Uterus (tissue), 2 donors: ENCODE measurements at regions not wholly inside any gene's neighbourhood (a gene's known extent, or its start where the extent isn't known, plus 50 kb on each side); places are given as distances from the start of the nearest gene placed in this dataset.

ENCODE experiments used
- POLR2A ChIP-seq, 2 donors: fragments of 450-650 bp; IDR thresholded peaks; one replicate each; pipeline ENCODE4 v1.6.1; 2016; ENCODE audit warnings: antibody characterized with exemption in 2 of 2, mild to moderate bottlenecking in 1 of 2, moderate library complexity in 1 of 2
- TF ChIP-seq, protein P1 (sequence below), 4 experiments: fragments of 200-600 bp in 2 of 4; fragments of 450-650 bp in 2 of 4; sonication (generic) in 2 of 4; IDR thresholded peaks; one replicate each; pipeline ENCODE4 v1.5.1; 2016 to 2019; ENCODE audit warnings: antibody characterized with exemption in 4 of 4, mild to moderate bottlenecking in 2 of 4, moderate library complexity in 1 of 4

DNA sequence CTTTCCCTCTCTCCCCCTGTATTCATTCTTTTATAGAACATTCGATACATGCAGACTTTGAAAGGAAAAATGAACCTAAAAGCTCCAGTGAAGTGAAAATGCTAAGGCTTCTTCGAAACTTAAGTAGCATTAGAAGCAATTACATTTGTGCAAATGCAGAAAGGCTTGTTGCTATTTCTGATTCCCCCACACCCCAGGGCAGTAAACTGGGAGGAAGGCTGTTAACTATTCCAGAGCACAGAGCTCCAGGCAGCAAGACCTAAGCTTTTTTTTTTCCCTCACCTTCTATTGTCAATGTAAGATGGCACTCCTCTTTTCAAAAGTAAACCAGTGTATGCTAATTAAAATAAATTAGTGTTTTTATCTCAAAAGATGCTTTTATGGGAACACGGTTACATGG lies 448.9 kb upstream of the TBX3 start:
- TF ChIP-seq, protein P1, sequence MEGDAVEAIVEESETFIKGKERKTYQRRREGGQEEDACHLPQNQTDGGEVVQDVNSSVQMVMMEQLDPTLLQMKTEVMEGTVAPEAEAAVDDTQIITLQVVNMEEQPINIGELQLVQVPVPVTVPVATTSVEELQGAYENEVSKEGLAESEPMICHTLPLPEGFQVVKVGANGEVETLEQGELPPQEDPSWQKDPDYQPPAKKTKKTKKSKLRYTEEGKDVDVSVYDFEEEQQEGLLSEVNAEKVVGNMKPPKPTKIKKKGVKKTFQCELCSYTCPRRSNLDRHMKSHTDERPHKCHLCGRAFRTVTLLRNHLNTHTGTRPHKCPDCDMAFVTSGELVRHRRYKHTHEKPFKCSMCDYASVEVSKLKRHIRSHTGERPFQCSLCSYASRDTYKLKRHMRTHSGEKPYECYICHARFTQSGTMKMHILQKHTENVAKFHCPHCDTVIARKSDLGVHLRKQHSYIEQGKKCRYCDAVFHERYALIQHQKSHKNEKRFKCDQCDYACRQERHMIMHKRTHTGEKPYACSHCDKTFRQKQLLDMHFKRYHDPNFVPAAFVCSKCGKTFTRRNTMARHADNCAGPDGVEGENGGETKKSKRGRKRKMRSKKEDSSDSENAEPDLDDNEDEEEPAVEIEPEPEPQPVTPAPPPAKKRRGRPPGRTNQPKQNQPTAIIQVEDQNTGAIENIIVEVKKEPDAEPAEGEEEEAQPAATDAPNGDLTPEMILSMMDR (IDR thresholded peaks at IDR 0.05): no peak
- TF ChIP-seq POLR2A (IDR thresholded peaks at IDR 0.05): no peak
